ENCODE measurements at regions not wholly inside any gene's neighbourhood (a gene's known extent, or its start where the extent isn't known, plus 50 kb on each side); places are given as distances from the start of the nearest gene placed in this dataset.

DNA sequence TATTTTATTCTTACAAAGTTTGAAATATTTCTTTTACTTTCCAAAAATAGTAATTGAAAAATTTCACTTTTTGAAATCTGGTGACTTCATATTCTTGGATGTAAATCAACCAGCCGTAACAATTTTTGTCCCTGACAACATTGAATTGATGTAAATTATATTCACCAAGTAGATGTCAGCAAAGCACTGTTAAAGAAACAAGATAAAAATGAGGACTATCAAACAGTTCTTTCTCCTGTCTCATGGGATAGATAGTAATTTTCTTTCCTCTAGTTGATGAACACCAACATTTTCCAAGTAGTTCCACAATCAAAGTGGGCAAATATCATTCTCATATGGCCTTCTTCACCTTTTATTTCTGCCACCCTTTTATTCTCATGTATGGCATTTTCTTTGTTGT lies 1461.9 kb downstream of the MAT2B start:
- Histone ChIP-seq H3K27ac (ENCODE audit: low read depth in 1 of 2, low read length in 2 of 2) (no peak overlapping the region), H3K27me3 (ENCODE audit: control insufficient read depth in 1 of 2, insufficient read depth in 2 of 2, low read length in 1 of 2) (no peaks in the 10 kb centered on the region), H3K9me3 (ENCODE audit: control insufficient read depth, low read length) (no peaks in the 10 kb centered on the region), H3K4me1 (ENCODE audit: control insufficient read depth in 1 of 2, insufficient read depth in 2 of 2, low read length in 2 of 2) (no peaks in the 10 kb centered on the region), H3K4me3 (ENCODE audit: low read length in 2 of 2) (no peak overlapping the region), H3K36me3 (ENCODE audit: control insufficient read depth in 1 of 2, insufficient read depth in 2 of 2, low read length in 1 of 2) (no peaks in the 10 kb centered on the region)
- ATAC-seq (ENCODE audit: low FRiP score) (no peak), DNase-seq (no peak)
- WGBS, 2 donors: 4 to 25% methylated on average over 1 of the region's 1 CpG
- intact Hi-C loops (cut with DNase I): no loop called here

DNA sequence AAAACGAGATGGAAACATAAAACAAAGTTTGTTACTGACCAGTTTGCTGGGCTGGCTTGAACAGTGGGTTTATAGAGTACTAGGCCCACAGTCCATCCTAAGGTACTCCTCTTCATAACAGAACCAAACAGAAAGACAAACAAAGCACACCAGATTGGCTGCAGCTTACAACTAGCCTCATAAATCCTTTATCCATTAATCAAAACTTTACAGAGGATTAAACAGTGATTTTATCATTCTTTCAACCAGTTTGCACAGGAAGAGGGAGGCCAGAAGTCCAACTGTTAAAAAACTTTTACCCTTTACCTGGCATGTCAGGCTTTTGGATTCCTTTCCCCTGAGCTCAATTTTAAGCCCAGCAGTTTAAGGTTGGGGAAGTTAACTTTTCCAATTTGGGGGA lies 1467.6 kb downstream of the MAT2B start:
- no peaks in the 10 kb centered on the region for H3K27me3 ChIP-seq (ENCODE audit: control insufficient read depth in 1 of 2, insufficient read depth in 2 of 2, low read length in 1 of 2)
- 18 to 24% methylated on average over 1 of the region's 1 CpG for WGBS, 2 donors
- no peak for ATAC-seq (ENCODE audit: low FRiP score)
- H3K4me3 ChIP-seq (ENCODE audit: low read length in 2 of 2): no peak overlapping the region
- no peaks in the 10 kb centered on the region for H3K4me1 ChIP-seq (ENCODE audit: control insufficient read depth in 1 of 2, insufficient read depth in 2 of 2, low read length in 2 of 2)
- intact Hi-C loops (cut with DNase I): no loop called here
- DNase-seq: no peak
- H3K27ac ChIP-seq (ENCODE audit: low read depth in 1 of 2, low read length in 2 of 2): no peak overlapping the region
- no peaks in the 10 kb centered on the region for H3K36me3 ChIP-seq (ENCODE audit: control insufficient read depth in 1 of 2, insufficient read depth in 2 of 2, low read length in 1 of 2)
- no peaks in the 10 kb centered on the region for H3K9me3 ChIP-seq (ENCODE audit: control insufficient read depth, low read length)

DNA sequence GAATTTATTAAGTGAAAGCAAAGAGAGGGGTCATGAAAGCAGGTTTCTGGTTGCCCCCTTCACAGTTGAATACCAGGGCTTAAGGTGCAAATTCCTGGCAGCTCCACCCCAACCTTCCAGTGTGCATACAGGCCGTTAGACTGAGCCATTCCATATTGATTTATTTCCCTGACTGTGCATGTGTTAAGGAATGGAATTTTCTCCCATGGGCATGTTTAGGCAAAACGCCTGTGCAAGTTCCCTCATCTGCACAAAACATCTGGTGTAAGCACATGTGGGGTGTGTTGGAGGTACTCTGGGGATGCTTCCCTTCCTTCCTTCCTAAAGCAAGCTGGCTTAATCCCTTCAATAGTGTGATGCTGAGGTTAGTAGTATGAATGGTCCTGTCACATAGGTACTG lies 1470.6 kb downstream of the MAT2B start:
- H3K36me3 ChIP-seq (ENCODE audit: control insufficient read depth in 1 of 2, insufficient read depth in 2 of 2, low read length in 1 of 2): no peaks in the 10 kb centered on the region
- DNase-seq (no peak), ATAC-seq (ENCODE audit: low FRiP score) (no peak)
- H3K27ac ChIP-seq (ENCODE audit: low read depth in 1 of 2, low read length in 2 of 2): no peak overlapping the region
- H3K4me1 ChIP-seq (ENCODE audit: control insufficient read depth in 1 of 2, insufficient read depth in 2 of 2, low read length in 2 of 2): no peaks in the 10 kb centered on the region
- WGBS, 2 donors: 23 to 32% methylated on average over 2 of the region's 2 CpGs
- H3K9me3 ChIP-seq (ENCODE audit: control insufficient read depth, low read length): no peaks in the 10 kb centered on the region
- H3K27me3 ChIP-seq (ENCODE audit: control insufficient read depth in 1 of 2, insufficient read depth in 2 of 2, low read length in 1 of 2): no peaks in the 10 kb centered on the region
- intact Hi-C loops (cut with DNase I): no loop called here
- no peak overlapping the region for H3K4me3 ChIP-seq (ENCODE audit: low read length in 2 of 2)

DNA sequence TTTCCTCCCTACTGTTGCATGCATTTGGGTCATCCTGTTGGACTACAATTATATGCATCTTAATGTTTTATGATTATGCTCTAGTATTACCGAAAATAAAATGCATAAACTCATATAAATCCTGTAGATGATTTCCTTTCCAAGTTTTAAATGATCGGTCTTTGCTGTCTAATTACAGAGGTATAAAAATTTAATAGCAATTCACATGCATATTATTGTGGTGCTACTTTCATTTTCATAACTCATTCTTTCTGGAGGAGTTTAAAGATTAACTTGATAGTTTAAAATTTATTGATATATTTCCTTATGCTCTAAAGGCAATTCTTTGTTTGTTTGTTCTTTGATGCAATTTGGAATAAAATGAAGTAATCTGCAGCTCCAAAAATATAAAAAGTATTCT lies 1475.1 kb downstream of the MAT2B start:
- ATAC-seq (ENCODE audit: low FRiP score): no peak
- DNase-seq: no peak
- H3K27me3 ChIP-seq (ENCODE audit: control insufficient read depth in 1 of 2, insufficient read depth in 2 of 2, low read length in 1 of 2): no peaks in the 10 kb centered on the region
- no peaks in the 10 kb centered on the region for H3K36me3 ChIP-seq (ENCODE audit: control insufficient read depth in 1 of 2, insufficient read depth in 2 of 2, low read length in 1 of 2)
- H3K4me3 ChIP-seq (ENCODE audit: low read length in 2 of 2): no peak overlapping the region
- intact Hi-C loops (cut with DNase I): no loop called here
- no peak overlapping the region for H3K27ac ChIP-seq (ENCODE audit: low read depth in 1 of 2, low read length in 2 of 2)
- no peaks in the 10 kb centered on the region for H3K4me1 ChIP-seq (ENCODE audit: control insufficient read depth in 1 of 2, insufficient read depth in 2 of 2, low read length in 2 of 2)
- H3K9me3 ChIP-seq (ENCODE audit: control insufficient read depth, low read length): no peaks in the 10 kb centered on the region
- 86 to 87% methylated on average over 2 of the region's 2 CpGs for WGBS, 2 donors

DNA sequence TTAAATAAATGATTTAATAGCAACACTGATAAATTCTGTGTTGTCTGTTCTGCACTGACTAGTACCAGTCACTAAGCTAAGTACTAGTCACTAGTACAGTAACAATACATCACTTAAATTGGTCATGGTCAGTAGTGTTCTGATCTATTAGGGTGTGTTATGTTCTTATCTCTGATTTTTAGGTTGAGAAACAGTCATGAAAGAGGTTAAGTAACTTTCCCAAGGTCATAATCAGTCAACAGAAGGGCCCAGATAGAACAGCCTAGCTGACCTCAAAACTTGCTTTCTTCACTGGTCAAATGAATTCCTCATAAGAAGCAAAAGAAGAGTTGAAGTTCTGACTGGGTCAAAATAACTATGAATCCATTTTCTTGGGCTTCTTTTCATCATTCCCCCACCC lies 1492.7 kb downstream of the MAT2B start:
- intact Hi-C loops (cut with DNase I): no loop called here
- ATAC-seq (ENCODE audit: low FRiP score) (no peak), DNase-seq (no peak)
- H3K4me3 ChIP-seq (ENCODE audit: low read length in 2 of 2): no peak overlapping the region
- no peaks in the 10 kb centered on the region for H3K27me3 ChIP-seq (ENCODE audit: control insufficient read depth in 1 of 2, insufficient read depth in 2 of 2, low read length in 1 of 2)
- H3K27ac ChIP-seq (ENCODE audit: low read depth in 1 of 2, low read length in 2 of 2): no peak overlapping the region
- no peaks in the 10 kb centered on the region for H3K36me3 ChIP-seq (ENCODE audit: control insufficient read depth in 1 of 2, insufficient read depth in 2 of 2, low read length in 1 of 2)
- no peaks in the 10 kb centered on the region for H3K4me1 ChIP-seq (ENCODE audit: control insufficient read depth in 1 of 2, insufficient read depth in 2 of 2, low read length in 2 of 2)
- H3K9me3 ChIP-seq (ENCODE audit: control insufficient read depth, low read length): no peaks in the 10 kb centered on the region

DNA sequence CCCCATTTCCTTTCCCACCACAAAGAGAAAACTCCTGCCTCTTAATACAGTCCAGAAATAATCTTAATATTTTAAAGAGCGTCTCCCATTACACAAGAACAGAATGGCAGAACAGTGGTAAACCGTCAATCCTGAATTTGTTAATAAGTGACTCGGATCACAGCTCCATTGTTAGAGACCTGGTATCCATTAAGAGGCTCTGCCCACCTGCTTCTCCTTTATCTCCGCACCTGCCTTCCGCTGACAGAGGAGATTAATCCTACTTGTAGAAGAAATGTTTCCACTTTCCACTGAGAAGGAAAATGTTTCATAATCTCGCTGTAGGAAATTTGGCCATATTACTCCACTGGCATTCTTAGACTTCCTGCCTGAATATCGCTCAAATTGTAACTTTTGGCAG lies 1493.2 kb downstream of the MAT2B start:
- H3K36me3 ChIP-seq (ENCODE audit: control insufficient read depth in 1 of 2, insufficient read depth in 2 of 2, low read length in 1 of 2): no peaks in the 10 kb centered on the region
- no peaks in the 10 kb centered on the region for H3K4me1 ChIP-seq (ENCODE audit: control insufficient read depth in 1 of 2, insufficient read depth in 2 of 2, low read length in 2 of 2)
- no peak overlapping the region for H3K4me3 ChIP-seq (ENCODE audit: low read length in 2 of 2)
- no peak overlapping the region for H3K27ac ChIP-seq (ENCODE audit: low read depth in 1 of 2, low read length in 2 of 2)
- no peak for ATAC-seq (ENCODE audit: low FRiP score)
- H3K27me3 ChIP-seq (ENCODE audit: control insufficient read depth in 1 of 2, insufficient read depth in 2 of 2, low read length in 1 of 2): no peaks in the 10 kb centered on the region
- H3K9me3 ChIP-seq (ENCODE audit: control insufficient read depth, low read length): no peaks in the 10 kb centered on the region
- DNase-seq: no peak
- 73 to 76% methylated on average over 7 of the region's 7 CpGs for WGBS, 2 donors
- intact Hi-C loops (cut with DNase I): no loop called here

DNA sequence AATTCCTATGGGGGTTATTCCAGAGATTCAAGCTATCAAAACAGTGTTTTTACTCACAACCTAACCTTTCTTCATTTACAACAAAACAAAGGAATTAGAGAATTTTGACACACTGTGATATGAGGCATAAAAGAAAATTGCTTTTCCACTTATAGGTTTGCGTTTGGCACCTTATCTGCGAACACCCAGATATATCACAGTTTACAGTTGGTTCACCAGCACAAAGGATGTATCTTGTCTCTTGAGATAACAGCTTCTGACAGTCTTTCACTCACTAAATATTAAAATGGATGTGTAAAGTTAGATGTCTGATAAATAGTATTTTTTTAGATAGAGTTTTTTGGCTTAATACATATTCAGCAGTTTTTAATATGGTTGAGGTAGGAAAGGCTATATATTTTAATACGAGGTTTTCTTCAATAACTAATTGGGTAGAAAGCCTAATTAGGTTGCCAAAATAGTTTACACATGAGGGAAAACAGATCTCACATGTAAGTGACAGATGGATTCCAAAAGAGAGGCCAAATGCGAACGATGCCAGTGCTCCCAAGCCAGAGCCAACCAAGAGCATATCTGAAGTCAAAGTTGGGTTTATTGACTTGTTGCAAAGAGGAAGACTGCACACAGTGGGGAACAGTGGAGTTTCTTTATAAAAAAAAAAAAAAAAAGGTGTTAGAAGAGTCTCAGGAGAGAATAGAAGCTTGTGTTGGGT lies 1495.2 kb downstream of the MAT2B start:
- ATAC-seq (ENCODE audit: low FRiP score) (no peak), DNase-seq (no peak)
- Histone ChIP-seq H3K4me3 (ENCODE audit: low read length in 2 of 2) (no peak overlapping the region), H3K27me3 (ENCODE audit: control insufficient read depth in 1 of 2, insufficient read depth in 2 of 2, low read length in 1 of 2) (no peaks in the 10 kb centered on the region), H3K9me3 (ENCODE audit: control insufficient read depth, low read length) (no peaks in the 10 kb centered on the region), H3K27ac (ENCODE audit: low read depth in 1 of 2, low read length in 2 of 2) (no peak overlapping the region), H3K36me3 (ENCODE audit: control insufficient read depth in 1 of 2, insufficient read depth in 2 of 2, low read length in 1 of 2) (no peaks in the 10 kb centered on the region), H3K4me1 (ENCODE audit: control insufficient read depth in 1 of 2, insufficient read depth in 2 of 2, low read length in 2 of 2) (no peaks in the 10 kb centered on the region)
- 68 to 78% methylated on average over 5 of the region's 5 CpGs for WGBS, 2 donors
- intact Hi-C loops (cut with DNase I): no loop called here

DNA sequence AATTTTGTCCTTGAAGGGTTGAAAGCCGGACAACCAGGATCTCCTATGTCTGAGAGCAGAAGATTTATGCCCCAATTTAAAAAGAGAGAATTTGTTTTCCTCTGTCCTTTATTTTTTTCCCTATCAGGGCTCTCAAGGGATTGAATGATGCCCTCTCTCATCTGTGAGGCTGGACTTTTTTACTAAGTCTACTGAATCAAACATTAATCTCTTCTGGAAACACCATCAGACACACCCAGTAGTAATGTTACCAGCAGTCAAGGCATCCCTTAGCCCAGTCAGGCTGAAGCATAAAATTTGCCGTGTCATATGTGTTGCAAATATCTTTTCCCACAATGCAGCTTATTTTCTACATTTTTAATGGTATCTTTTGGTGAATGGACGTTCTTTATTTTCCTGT lies 1497.9 kb downstream of the MAT2B start:
- ATAC-seq (ENCODE audit: low FRiP score): no peak
- intact Hi-C loops (cut with DNase I): no loop called here
- Histone ChIP-seq H3K9me3 (ENCODE audit: control insufficient read depth, low read length) (no peaks in the 10 kb centered on the region), H3K27ac (ENCODE audit: low read depth in 1 of 2, low read length in 2 of 2) (no peak overlapping the region), H3K4me1 (ENCODE audit: control insufficient read depth in 1 of 2, insufficient read depth in 2 of 2, low read length in 2 of 2) (no peaks in the 10 kb centered on the region), H3K4me3 (ENCODE audit: low read length in 2 of 2) (no peak overlapping the region), H3K36me3 (ENCODE audit: control insufficient read depth in 1 of 2, insufficient read depth in 2 of 2, low read length in 1 of 2) (no peaks in the 10 kb centered on the region), H3K27me3 (ENCODE audit: control insufficient read depth in 1 of 2, insufficient read depth in 2 of 2, low read length in 1 of 2) (no peaks in the 10 kb centered on the region)
- 46% methylated on average over 3 of the region's 3 CpGs for WGBS, 2 donors
- no peak for DNase-seq

DNA sequence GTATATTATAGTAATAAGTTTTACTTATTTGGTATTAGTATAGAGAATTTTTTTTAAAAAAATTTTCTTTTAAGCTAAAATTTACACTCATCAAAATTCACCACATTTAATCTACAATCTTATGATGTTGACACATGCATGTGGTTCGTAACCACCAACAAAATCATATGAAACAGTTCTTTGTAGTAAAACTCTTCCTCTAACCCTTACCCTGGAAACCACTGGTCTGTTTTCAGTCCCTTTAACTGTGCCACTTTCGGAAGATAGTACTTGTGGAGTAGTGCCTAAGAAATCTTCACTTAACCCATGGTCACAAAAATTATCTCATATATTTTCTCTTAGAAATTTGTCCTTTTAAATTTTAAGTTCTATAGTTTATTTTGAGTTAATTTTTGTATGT lies 1498.8 kb downstream of the MAT2B start:
- intact Hi-C loops (cut with DNase I): no loop called here
- H3K4me1 ChIP-seq (ENCODE audit: control insufficient read depth in 1 of 2, insufficient read depth in 2 of 2, low read length in 2 of 2): no peaks in the 10 kb centered on the region
- no peak for ATAC-seq (ENCODE audit: low FRiP score)
- H3K9me3 ChIP-seq (ENCODE audit: control insufficient read depth, low read length): no peaks in the 10 kb centered on the region
- no peak for DNase-seq
- no peak overlapping the region for H3K27ac ChIP-seq (ENCODE audit: low read depth in 1 of 2, low read length in 2 of 2)
- H3K4me3 ChIP-seq (ENCODE audit: low read length in 2 of 2): no peak overlapping the region
- H3K27me3 ChIP-seq (ENCODE audit: control insufficient read depth in 1 of 2, insufficient read depth in 2 of 2, low read length in 1 of 2): no peaks in the 10 kb centered on the region
- 82 to 89% methylated on average over 2 of the region's 2 CpGs for WGBS, 2 donors
- H3K36me3 ChIP-seq (ENCODE audit: control insufficient read depth in 1 of 2, insufficient read depth in 2 of 2, low read length in 1 of 2): no peaks in the 10 kb centered on the region

Data from aorta (tissue), 5 donors.